HepG2 (cell line): ENCODE measurements at regions not wholly inside any gene's neighbourhood (a gene's known extent, or its start where the extent isn't known, plus 50 kb on each side); places are given as distances from the start of the nearest gene placed in this dataset.

Experiments
- ATAC-seq: fragments of 200-7000 bp; cut with Tn5 transposase; 3 replicates; pipeline ENCODE4 v1.9.1; 2020; ENCODE audit warnings: mild to moderate bottlenecking, moderate library complexity
- BruUV-seq: library from RNA; stranded (reverse); fragments of 400-500 nt; replicated peaks from 2 replicates; lab custom pipeline; 2021; lab: Mats Ljungman, UMichigan
- CTCF ChIA-PET: fragments of 300-600 bp; formaldehyde crosslinking; extraction: SDS; loops from one replicate; lab custom pipeline; 2021; ENCODE audit warnings: low total read pairs, inconsistent platforms, low intra/inter-chr PET ratio; lab: Yijun Ruan, JAX
- POLR2A ChIA-PET: fragments of 350-600 bp; sonication (Branson Sonifier 250); formaldehyde crosslinking; loops from one replicate; lab custom pipeline; 2020; ENCODE audit warnings: antibody characterized with exemption, inconsistent platforms; lab: Yijun Ruan, JAX
- DNase-seq: peaks from one replicate; pipeline ENCODE4 v3.0.0-alpha.2; 2015; ENCODE audit warnings: low spot score
- FAIRE-seq: peaks from 3 replicates; lab custom pipeline; 2011; peaks lifted over from hg19 to GRCh38; lab: Jason Lieb, UNC
- H2AFZ ChIP-seq: one replicate; pipeline ENCODE4 v1.6.1; 2011; ENCODE audit warnings: low read length, inconsistent platforms
- H3K27ac ChIP-seq: fragments of 300-600 bp; 3 replicates; pipeline ENCODE4 v1.8.0; 2011; ENCODE audit warnings: mixed run types, mild to moderate bottlenecking, mixed read lengths, low read length, inconsistent platforms; ENCODE audit not compliant: insufficient read depth; ENCODE audit errors: extremely low read length
- H3K27me3 ChIP-seq, 2 experiments: fragments of 200-600 bp in 1 of 2; 2 replicates in 1 of 2; 3 replicates in 1 of 2; pipeline versions ENCODE4 v1.6.0 to v1.8.0; 2011; ENCODE audit warnings: low read length in 2 of 2, mild to moderate bottlenecking in 2 of 2, moderate library complexity in 2 of 2, inconsistent platforms in 1 of 2; ENCODE audit not compliant: insufficient read depth in 2 of 2, control insufficient read depth in 1 of 2
- H3K36me3 ChIP-seq, 2 experiments: fragments of 200-600 bp in 1 of 2; replicated peaks in 1 of 2; 2 replicates in 1 of 2; 3 replicates in 1 of 2; pipeline versions ENCODE4 v1.5.1 to v1.8.0; 2011; ENCODE audit warnings: low read length in 2 of 2, inconsistent platforms in 1 of 2; ENCODE audit not compliant: insufficient read depth in 2 of 2, control insufficient read depth in 1 of 2
- H3K4me1 ChIP-seq: 2 replicates; pipeline ENCODE4 v1.5.1; 2012; ENCODE audit warnings: low read length, inconsistent platforms; ENCODE audit not compliant: insufficient read depth
- H3K4me2 ChIP-seq: 2 replicates; pipeline ENCODE4 v1.6.0; 2011; ENCODE audit warnings: low read depth, low read length, inconsistent platforms
- H3K4me3 ChIP-seq, 3 experiments: fragments of 200-600 bp in 1 of 3; sonication (generic), shearing (Covaris generic) in 1 of 3; replicated peaks in 1 of 3; 2 replicates each; pipeline ENCODE4 v1.5.1; 2011 to 2016; ENCODE audit warnings: low read length in 3 of 3, inconsistent platforms in 2 of 3, low read depth in 2 of 3, mild to moderate bottlenecking in 2 of 3, control low read depth in 1 of 3, mixed read lengths in 1 of 3; ENCODE audit not compliant: insufficient read depth in 1 of 3
- H3K79me2 ChIP-seq: one replicate; pipeline ENCODE4 v1.6.1; 2011; ENCODE audit warnings: low read length, inconsistent platforms; ENCODE audit not compliant: insufficient read depth
- H3K9ac ChIP-seq: 2 replicates; pipeline ENCODE4 v1.6.0; 2011; ENCODE audit warnings: mild to moderate bottlenecking, low read depth, low read length, inconsistent platforms; ENCODE audit not compliant: insufficient read depth
- H3K9me3 ChIP-seq: 2 replicates; pipeline ENCODE4 v1.5.1; 2012; ENCODE audit warnings: mild to moderate bottlenecking, low read length
- H4K20me1 ChIP-seq: 2 replicates; pipeline ENCODE4 v1.6.0; 2011; ENCODE audit warnings: inconsistent platforms, mild to moderate bottlenecking, low read length, moderate library complexity; ENCODE audit not compliant: insufficient read depth
- ATF1 ChIP-seq: IDR thresholded peaks from 2 replicates; pipeline ENCODE4 v1.6.1; 2016; ENCODE audit warnings: mild to moderate bottlenecking, control low read depth
- JARID2 ChIP-seq: sonication (generic); formaldehyde crosslinking; IDR thresholded peaks from 2 replicates; pipeline ENCODE4 v1.8.1; 2023; ENCODE audit warnings: missing genetic modification reagents, inconsistent platforms; ENCODE audit not compliant: insufficient replicate concordance
- MTF1 ChIP-seq: sonication (generic); formaldehyde crosslinking; IDR thresholded peaks from 2 replicates; pipeline ENCODE4 v1.5.0; 2020; ENCODE audit warnings: missing genetic modification reagents
- SOX6 ChIP-seq, 2 experiments: fragments of 450-650 bp in 1 of 2; sonication (generic) in 1 of 2; formaldehyde crosslinking in 1 of 2; IDR thresholded peaks; 2 replicates each; pipeline versions ENCODE4 v1.4.0 to v1.6.1; 2017 to 2020; ENCODE audit warnings: antibody characterized with exemption in 1 of 2, mild to moderate bottlenecking in 1 of 2, missing genetic modification reagents in 1 of 2
- TBX3 ChIP-seq: fragments of 450-650 bp; IDR thresholded peaks from 2 replicates; pipeline ENCODE4 v1.6.1; 2017; ENCODE audit warnings: antibody characterized with exemption, mild to moderate bottlenecking, inconsistent platforms, borderline replicate concordance
- ZFP62 ChIP-seq: sonication (generic); formaldehyde crosslinking; IDR thresholded peaks from 2 replicates; pipeline ENCODE4 v1.4.0; 2020; ENCODE audit warnings: missing genetic modification reagents
- ZNF20 ChIP-seq: sonication (generic); formaldehyde crosslinking; IDR thresholded peaks from 2 replicates; pipeline ENCODE4 v1.4.0; 2020; ENCODE audit warnings: mild to moderate bottlenecking, moderate library complexity, missing genetic modification reagents
- ZNF441 ChIP-seq: sonication (generic); formaldehyde crosslinking; IDR thresholded peaks from 2 replicates; pipeline ENCODE4 v1.7.0; 2021; ENCODE audit warnings: missing genetic modification reagents, borderline replicate concordance
- ZNF496 ChIP-seq: sonication (generic); formaldehyde crosslinking; IDR thresholded peaks from 2 replicates; pipeline ENCODE4 v1.8.1; 2023; ENCODE audit warnings: mild to moderate bottlenecking, moderate library complexity, missing genetic modification reagents; ENCODE audit not compliant: insufficient replicate concordance
- ZNF619 ChIP-seq: sonication (generic); formaldehyde crosslinking; IDR thresholded peaks from 2 replicates; pipeline ENCODE4 v1.4.0; 2020; ENCODE audit warnings: mild to moderate bottlenecking, missing genetic modification reagents
- WGBS: methylation state at CpG from one replicate; pipeline ENCODE4 v1.1.6; 2017; ENCODE audit warnings: low lambda C conversion rate; 5-methylcytosine and 5-hydroxymethylcytosine counted together
- in situ Hi-C: cut with HindIII; loops from 2 replicates; pipeline ENCODE4 v1.10.0; 2017; ENCODE audit warnings: low pct_unique_long_range_greater_than_20kb; ENCODE audit not compliant: extremely low pct_ligation_motif_present
- intact Hi-C: fragments of 100-400 bp; cut with micrococcal nuclease; formaldehyde crosslinking; loops from one replicate; pipeline ENCODE4 v1.10.0; 2022; ENCODE audit not compliant: unreplicated experiment

DNA sequence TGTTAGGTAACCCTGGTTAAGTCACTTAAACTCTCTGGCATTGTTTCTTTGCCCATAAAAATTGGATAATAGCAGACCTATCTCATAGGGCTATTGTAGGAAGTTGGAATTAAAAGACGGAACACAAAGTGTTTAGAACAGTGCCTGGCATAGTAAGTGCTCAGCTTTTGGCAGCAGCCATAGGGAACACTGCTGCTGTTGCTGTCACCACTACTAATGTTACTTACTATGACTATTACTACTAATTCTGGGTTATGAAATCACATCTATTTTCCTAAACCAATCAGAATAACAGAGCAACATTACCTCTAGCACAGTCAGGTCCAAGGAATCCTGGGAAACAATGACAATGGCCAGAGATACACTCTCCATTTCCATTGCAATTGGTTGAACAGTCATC, 300.0 kb downstream of the SH2D1A start (continued):
- TF ChIP-seq ZFP62 (CRISPR knock-in tag) (no peak), TBX3 (no peak), ZNF619 (CRISPR knock-in tag) (no peak), ZNF20 (CRISPR knock-in tag) (no peak), SOX6 (IDR thresholded peaks at IDR 0.05) (no peak), SOX6 (CRISPR knock-in tag; IDR thresholded peaks at IDR 0.05) (no peak), JARID2 (CRISPR knock-in tag) (no peak), MTF1 (CRISPR knock-in tag) (no peak)
- TF ChIP-seq, all 625 proteins: peak for 0

DNA sequence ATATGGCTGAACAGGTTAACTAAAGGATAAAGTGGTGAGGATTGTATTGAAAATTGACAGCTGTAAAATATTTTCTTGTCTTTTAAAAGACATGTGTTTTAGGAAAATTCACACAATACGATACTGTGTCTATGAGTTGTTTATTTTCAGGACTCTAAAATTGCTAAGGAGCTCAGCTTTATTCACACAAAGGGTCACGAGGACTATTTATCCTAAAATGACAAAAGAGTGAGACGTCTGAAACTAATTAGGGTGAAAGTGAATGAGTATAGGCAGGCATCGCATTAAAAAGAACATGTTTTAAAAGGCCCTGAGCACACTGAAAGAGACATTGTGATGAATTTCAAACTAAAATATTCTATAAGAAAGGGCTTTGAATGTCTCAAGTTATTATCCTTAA, 304.7 kb downstream of the SH2D1A start:
- ATAC-seq (no peak), DNase-seq (no peak)
- Histone ChIP-seq H3K27me3 (no peaks in the 10 kb centered on the region), H4K20me1 (no peaks in the 10 kb centered on the region), H3K9ac (no peak overlapping the region), H3K9me3 (no peaks in the 10 kb centered on the region), H3K4me1 (no peaks in the 10 kb centered on the region)
- ChIA-PET CTCF (no interaction called here), POLR2A (no interaction called here)
- in situ Hi-C loops, result no loop called here
- 23% methylated on average over 4 of the region's 4 CpGs for WGBS
- TF ChIP-seq ATF1 (no peak), ZNF496 (CRISPR knock-in tag) (no peak), ZNF441 (CRISPR knock-in tag) (no peak)
- TF ChIP-seq, all 625 proteins: peak for 0
- FAIRE-seq, result no peak
- intact Hi-C loops, result no loop called here
- no peak overlapping the region for H3K4me3 ChIP-seq
- BruUV-seq, result no TSS peak
- no peaks in the 10 kb centered on the region for H3K79me2 ChIP-seq
- no peak overlapping the region for H3K27ac ChIP-seq
- no peak overlapping the region for H3K4me2 ChIP-seq
- H2AFZ ChIP-seq, result no peak overlapping the region
- H3K36me3 ChIP-seq, result no peaks in the 10 kb centered on the region
